GM12878 (cell line): ENCODE measurements at regions not wholly inside any gene's neighbourhood (a gene's known extent, or its start where the extent isn't known, plus 50 kb on each side); places are given as distances from the start of the nearest gene placed in this dataset.

ENCODE experiments used
- ATAC-seq: fragments of 200-7000 bp; cut with Tn5 transposase; 3 replicates; pipeline ENCODE4 v1.9.1; 2020; ENCODE audit warnings: mild to moderate bottlenecking, moderate library complexity
- BruUV-seq: library from RNA; stranded (reverse); fragments of 400-500 nt; replicated peaks from 2 replicates; lab custom pipeline; 2021; lab: Mats Ljungman, UMichigan
- CTCF ChIA-PET: fragments of 300-600 bp; sonication (Branson Sonifier 250); formaldehyde crosslinking; extraction: SDS; loops from one replicate; lab custom pipeline; 2021; ENCODE audit warnings: inconsistent platforms; lab: Yijun Ruan, JAX
- POLR2A ChIA-PET: fragments of 350-600 bp; formaldehyde crosslinking; extraction: SDS; loops from one replicate; lab custom pipeline; 2021; ENCODE audit warnings: inconsistent platforms; lab: Charles Lee
- RAD21 ChIA-PET: fragments of 300-600 bp; sonication (Branson Sonifier 250); formaldehyde crosslinking; loops from one replicate; lab custom pipeline; 2023; ENCODE audit warnings: antibody characterized with exemption; ENCODE audit not compliant: unreplicated experiment; lab: Charles Lee
- SMC1A ChIA-PET: fragments of 300-600 bp; sonication (Branson Sonifier 250); formaldehyde crosslinking; loops from one replicate; lab custom pipeline; 2023; ENCODE audit not compliant: unreplicated experiment, uncharacterized antibody; lab: Charles Lee
- DNase-seq: peaks from one replicate; pipeline ENCODE4 v3.0.0-alpha.2; 2011; ENCODE audit warnings: low read depth, low spot score
- FAIRE-seq: peaks from 3 replicates; lab custom pipeline; 2011; peaks lifted over from hg19 to GRCh38; lab: Jason Lieb, UNC
- H2AFZ ChIP-seq: 2 replicates; pipeline ENCODE4 v1.6.0; 2011; ENCODE audit warnings: low read depth, low read length, control low read depth; ENCODE audit not compliant: control insufficient read depth
- H3K27ac ChIP-seq: 2 replicates; pipeline ENCODE4 v1.5.1; 2011; ENCODE audit warnings: control low read depth; ENCODE audit not compliant: control insufficient read depth, insufficient read depth
- H3K27me3 ChIP-seq, 2 experiments: replicated peaks in 1 of 2; 2 replicates each; pipeline versions ENCODE4 v1.6.0 to v1.6.1; 2011; ENCODE audit warnings: low read length in 1 of 2; ENCODE audit not compliant: control insufficient read depth in 2 of 2, insufficient read depth in 2 of 2
- H3K36me3 ChIP-seq, 2 experiments: 2 replicates each; pipeline ENCODE4 v1.5.1; 2011; ENCODE audit warnings: low read length in 1 of 2; ENCODE audit not compliant: control insufficient read depth in 2 of 2, insufficient read depth in 2 of 2
- H3K4me1 ChIP-seq: 2 replicates; pipeline ENCODE4 v1.6.1; 2011; ENCODE audit warnings: mild to moderate bottlenecking, low read length, moderate library complexity, mixed read lengths; ENCODE audit not compliant: control insufficient read depth, insufficient read depth
- H3K4me2 ChIP-seq: 2 replicates; pipeline ENCODE4 v1.6.0; 2011; ENCODE audit warnings: control low read depth; ENCODE audit not compliant: control insufficient read depth, insufficient read depth
- H3K4me3 ChIP-seq: fragments of 200-600 bp; sonication (generic); 2 replicates; pipeline ENCODE4 v1.5.1; 2016
- H3K79me2 ChIP-seq: 2 replicates; pipeline ENCODE4 v1.6.0; 2011; ENCODE audit warnings: low read length; ENCODE audit not compliant: control insufficient read depth, insufficient read depth
- H3K9ac ChIP-seq: 2 replicates; pipeline ENCODE4 v1.8.0; 2011; ENCODE audit warnings: low read length, control low read depth, mixed read lengths; ENCODE audit not compliant: control insufficient read depth, insufficient read depth
- H3K9me3 ChIP-seq: replicated peaks from 3 replicates; pipeline ENCODE4 v1.5.1; 2011; ENCODE audit warnings: mild to moderate bottlenecking, low read length; ENCODE audit not compliant: control insufficient read depth, insufficient read depth
- H4K20me1 ChIP-seq: 2 replicates; pipeline ENCODE4 v1.6.0; 2011; ENCODE audit not compliant: control insufficient read depth, insufficient read depth
- NBN ChIP-seq: fragments of 450-650 bp; IDR thresholded peaks from 2 replicates; pipeline ENCODE4 v1.6.1; 2016
- NR2C2 ChIP-seq: IDR thresholded peaks from 2 replicates; pipeline ENCODE4 v1.6.1; 2011; ENCODE audit warnings: borderline replicate concordance, low read depth; ENCODE audit not compliant: control insufficient read depth, insufficient read length
- PAX5 ChIP-seq: IDR thresholded peaks from 2 replicates; pipeline ENCODE4 v1.6.1; 2011; ENCODE audit warnings: low read depth, low read length, borderline replicate concordance
- ZNF622 ChIP-seq: fragments of 450-650 bp; IDR thresholded peaks from 2 replicates; pipeline ENCODE4 v1.6.1; 2017; ENCODE audit warnings: mild to moderate bottlenecking, inconsistent platforms
- WGBS: methylation state at CpG from one replicate; pipeline ENCODE4 v1.1.6; 2016; ENCODE audit warnings: low lambda C conversion rate; ENCODE audit not compliant: insufficient replicate concordance, insufficient coverage; ENCODE audit errors: missing lambda C conversion rate; 5-methylcytosine and 5-hydroxymethylcytosine counted together
- in situ Hi-C: fragments of 300-500 bp; cut with MboI; formaldehyde crosslinking; loops from 9 replicates; pipeline ENCODE4 v1.14.3; 2018; ENCODE audit warnings: mixed read lengths
- intact Hi-C: fragments of 100-400 bp; cut with micrococcal nuclease; formaldehyde crosslinking; loops from one replicate; pipeline ENCODE4 v1.14.2; 2022; ENCODE audit not compliant: unreplicated experiment

GRCh38 chr2:201968476-201968875 lies 65.2 kb upstream of the FZD7 start (continued):
- no peak for TF ChIP-seq NR2C2
- TF ChIP-seq PAX5 = no peak
- no peak for TF ChIP-seq ZNF622

GRCh38 chr2:201969241-201969937 lies 64.3 kb upstream of the FZD7 start:
- in situ Hi-C loops = no loop called here
- no peak for ATAC-seq
- no TSS peak for BruUV-seq
- Histone ChIP-seq H3K27me3 (no peaks in the 10 kb centered on the region), H3K79me2 (no peaks in the 10 kb centered on the region), H3K4me3 (no peak overlapping the region), H3K27ac (no peak overlapping the region), H3K9ac (no peak overlapping the region), H4K20me1 (no peaks in the 10 kb centered on the region), H3K4me1 (no peaks in the 10 kb centered on the region), H2AFZ (no peak overlapping the region), H3K4me2 (no peak overlapping the region), H3K36me3 (no peaks in the 10 kb centered on the region)
- no peak for FAIRE-seq
- SMC1A ChIA-PET = interaction anchor here (0.6 to 1.0 kb wide), 3 partner anchors 31 to 688 kb away, joined by 3 to 4 read pairs (median 3); no protein-coding TSS in a partner anchor
- RAD21 ChIA-PET = no interaction called here
- no peak for DNase-seq
- CTCF ChIA-PET = interaction anchor here (1.7 kb wide), 1 partner anchor 109 kb away, joined by 6 read pairs; no protein-coding TSS in a partner anchor
- intact Hi-C loops = loop anchor here (5.0 kb wide), 4 partner anchors 88 to 208 kb away; no protein-coding TSS in a partner anchor
- WGBS = 45% methylated on average over 14 of the region's 14 CpGs
- TF ChIP-seq NBN = no peak
- TF ChIP-seq, all 136 proteins: peak for 0
- H3K9me3 ChIP-seq = no peaks in the 10 kb centered on the region
- POLR2A ChIA-PET = no interaction called here
